ENCODE measurements at regions not wholly inside any gene's neighbourhood (a gene's known extent, or its start where the extent isn't known, plus 50 kb on each side); places are given as distances from the start of the nearest gene placed in this dataset.
A peak's percentile ranks its signal among the peaks of the same experiment; 100 is the strongest.

DNA sequence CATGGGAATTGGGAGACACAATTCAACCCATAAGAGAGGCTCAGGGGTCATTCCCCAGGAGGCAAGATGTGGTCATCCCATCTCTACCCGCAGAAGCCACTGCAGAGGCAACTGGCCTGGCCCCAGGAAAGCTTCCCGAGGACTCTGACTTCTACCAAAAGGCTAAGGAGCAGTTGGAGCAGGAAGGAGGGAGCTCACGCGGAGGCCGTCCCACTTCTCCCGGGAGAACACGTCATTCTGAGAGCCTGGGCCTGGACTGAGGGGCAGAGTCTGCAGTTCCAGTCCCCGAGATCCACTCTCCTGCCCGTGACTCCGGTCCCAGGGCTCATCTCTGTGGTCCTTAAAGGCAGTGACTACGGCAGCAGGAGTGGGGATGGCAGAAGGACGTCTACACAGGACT, 69.0 kb upstream of the TAF1B start:
- no peaks in the 10 kb centered on the region for H3K36me3 Mint-ChIP-seq (ENCODE audit: low read depth)
- no peaks in the 10 kb centered on the region for H3K27me3 Mint-ChIP-seq
- ATAC-seq (replicated peaks), result no peak
- H3K27ac Mint-ChIP-seq, result no peak overlapping the region
- H3K9me3 Mint-ChIP-seq, result no peaks in the 10 kb centered on the region
- no peak overlapping the region for H3K4me3 Mint-ChIP-seq
- H3K4me1 Mint-ChIP-seq, result peaks cover 28% of the 10 kb centered on the region

DNA sequence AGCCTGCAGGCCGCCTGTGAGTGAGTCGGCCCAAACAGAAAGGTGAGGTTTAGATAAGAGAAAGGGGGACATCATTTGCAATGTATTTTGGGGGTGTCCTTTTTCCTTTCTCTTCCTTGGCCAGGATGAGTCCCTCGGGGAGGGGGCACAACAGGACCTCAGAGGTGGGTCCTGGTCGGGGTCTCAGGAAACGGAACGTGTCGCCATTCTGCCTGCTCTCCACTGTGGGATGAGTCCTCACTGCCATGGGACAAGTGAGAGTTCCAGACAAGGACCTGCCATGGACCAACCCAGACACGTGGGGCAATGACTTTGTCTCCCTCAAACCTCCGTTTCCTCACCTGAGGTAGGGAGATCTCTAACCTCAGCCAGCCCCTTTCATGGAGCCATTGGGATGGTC, 67.9 kb upstream of the TAF1B start:
- Mint-ChIP-seq H3K27me3 (no peaks in the 10 kb centered on the region), H3K36me3 (ENCODE audit: low read depth) (no peaks in the 10 kb centered on the region), H3K4me1 (peaks cover 32% of the 10 kb centered on the region), H3K27ac (no peak overlapping the region), H3K4me3 (no peak overlapping the region), H3K9me3 (no peaks in the 10 kb centered on the region)
- no peak for ATAC-seq (replicated peaks)

DNA sequence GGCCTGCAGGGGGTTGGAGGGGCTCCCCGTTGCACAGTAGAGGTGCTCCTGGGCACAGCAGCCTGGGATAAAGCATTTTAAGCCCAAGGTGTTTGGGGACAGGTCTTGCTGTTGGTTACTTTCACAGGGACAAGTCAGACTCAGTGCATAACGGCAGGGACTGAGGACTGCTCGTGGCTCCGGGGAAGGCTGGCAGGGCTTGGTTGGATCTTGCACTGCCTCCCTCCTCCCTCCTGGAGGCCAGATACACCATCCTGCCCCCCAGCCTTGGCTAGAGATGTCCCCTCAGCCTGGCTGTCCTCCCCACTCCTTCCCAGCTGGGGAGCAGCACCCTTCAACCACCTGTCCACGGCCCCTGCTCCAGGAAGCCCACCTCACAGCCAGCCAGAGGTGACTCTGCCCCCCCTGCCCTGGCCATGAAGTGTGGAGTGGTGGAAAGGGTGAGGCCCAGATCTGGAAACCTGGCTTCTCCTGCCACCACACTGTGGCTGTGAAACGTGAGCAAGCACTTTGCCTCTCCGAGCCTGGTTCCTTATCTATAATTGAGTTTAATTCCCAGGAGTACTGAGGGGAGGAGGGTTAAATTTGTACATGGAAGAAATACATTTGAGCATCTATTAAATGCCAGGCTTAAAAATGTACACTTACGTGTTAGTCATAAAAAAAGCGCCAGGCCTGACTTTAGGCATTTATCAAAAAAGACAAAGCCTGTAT, 67.1 kb upstream of the TAF1B start:
- H3K36me3 Mint-ChIP-seq (ENCODE audit: low read depth), result no peaks in the 10 kb centered on the region
- ATAC-seq (replicated peaks), result no peak
- H3K27me3 Mint-ChIP-seq, result no peaks in the 10 kb centered on the region
- H3K9me3 Mint-ChIP-seq, result no peaks in the 10 kb centered on the region
- H3K4me3 Mint-ChIP-seq, result no peak overlapping the region
- H3K27ac Mint-ChIP-seq, result no peak overlapping the region
- H3K4me1 Mint-ChIP-seq, result peaks cover 33% of the 10 kb centered on the region

DNA sequence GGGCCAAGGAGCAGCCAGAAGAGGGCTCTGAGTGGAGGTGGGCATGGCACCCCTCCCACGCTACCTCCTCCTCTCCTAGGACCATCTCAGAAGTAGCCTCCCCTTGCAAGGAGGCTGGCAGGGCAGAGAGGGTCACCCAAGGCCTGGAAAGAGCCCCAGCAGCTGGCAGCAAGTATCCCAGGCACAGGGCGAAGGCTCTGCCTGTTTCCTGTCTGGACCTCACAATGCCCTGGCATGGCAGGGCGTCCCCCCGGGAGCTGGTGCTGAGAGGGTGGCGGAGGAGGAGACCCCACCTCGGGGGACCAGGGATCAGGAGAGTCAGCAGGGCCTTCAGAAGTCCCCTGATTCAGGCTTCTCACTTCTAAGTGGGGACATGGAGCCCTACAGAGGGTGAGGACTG, 66.2 kb upstream of the TAF1B start:
- no peaks in the 10 kb centered on the region for H3K27me3 Mint-ChIP-seq
- peaks cover 4% of the 10 kb centered on the region for H3K36me3 Mint-ChIP-seq (ENCODE audit: low read depth)
- no peak overlapping the region for H3K4me3 Mint-ChIP-seq
- no peak overlapping the region for H3K27ac Mint-ChIP-seq
- no peak for ATAC-seq (replicated peaks)
- H3K9me3 Mint-ChIP-seq, result no peaks in the 10 kb centered on the region
- peaks cover 37% of the 10 kb centered on the region for H3K4me1 Mint-ChIP-seq

DNA sequence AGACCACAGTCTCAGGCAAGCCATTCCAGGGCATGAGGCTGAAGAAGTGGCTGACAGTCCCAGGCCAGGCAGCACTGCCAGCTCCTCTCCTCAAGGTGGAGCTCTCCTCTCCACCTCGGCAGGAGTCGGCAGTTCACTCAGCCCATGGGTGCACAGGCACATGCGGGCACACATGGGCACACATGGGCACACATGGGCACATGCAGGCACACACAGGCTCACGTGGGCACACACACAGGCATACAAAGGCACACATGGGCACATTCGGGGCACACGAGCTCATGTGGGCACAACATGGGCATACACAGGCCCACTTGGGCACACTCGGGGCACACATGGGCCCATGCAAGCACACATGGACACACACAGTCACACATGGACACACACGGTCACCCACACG, 65.3 kb upstream of the TAF1B start:
- Mint-ChIP-seq H3K9me3 (no peaks in the 10 kb centered on the region), H3K4me3 (peak overlapping the region; percentile 81), H3K27ac (peak overlapping the region; percentile 12), H3K36me3 (ENCODE audit: low read depth) (peaks cover 6% of the 10 kb centered on the region), H3K27me3 (no peaks in the 10 kb centered on the region), H3K4me1 (peaks cover 44% of the 10 kb centered on the region)
- no peak for ATAC-seq (replicated peaks)

DNA sequence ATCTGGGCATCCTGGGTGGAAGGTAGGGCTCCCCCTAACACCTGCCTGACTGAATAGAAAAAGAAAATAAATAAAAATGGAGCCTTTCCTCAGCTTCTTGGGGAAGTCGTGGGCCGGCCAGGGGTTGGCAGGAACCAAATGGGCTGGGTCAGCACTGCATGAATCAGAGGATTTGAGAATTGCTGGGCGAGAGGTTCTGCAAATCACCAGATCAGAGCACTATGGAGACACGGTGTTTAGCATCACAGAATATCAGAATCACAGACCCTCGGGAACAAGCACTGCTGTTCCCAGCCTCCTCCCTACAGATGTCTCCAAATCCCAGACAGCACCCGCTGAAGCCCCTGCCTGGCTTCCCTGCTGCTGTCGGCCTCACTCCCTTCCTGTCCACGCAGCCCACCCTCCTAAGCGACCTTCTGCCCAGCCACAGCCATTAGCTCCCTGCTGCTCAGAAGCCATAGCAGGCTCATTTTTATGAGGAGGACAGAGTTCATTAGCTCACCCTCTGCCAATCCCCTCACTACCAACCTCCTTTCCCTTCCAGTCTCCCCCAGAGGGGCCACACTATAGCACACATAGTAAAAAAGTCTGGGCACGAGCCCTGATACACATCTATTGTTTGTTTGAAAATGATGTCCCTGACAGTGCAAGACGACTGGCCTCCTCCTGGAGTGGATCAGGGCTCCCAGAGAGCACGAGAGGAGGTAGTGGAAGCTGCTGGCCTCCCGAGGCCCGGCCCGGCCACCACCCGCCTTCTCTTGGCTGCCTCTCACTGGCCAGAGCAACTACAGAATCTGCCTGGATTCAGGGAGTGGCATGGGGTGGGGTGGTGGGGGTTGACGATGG, 64.6 kb upstream of the TAF1B start:
- no peak for ATAC-seq (replicated peaks)
- peak overlapping the region; percentile 12 for H3K27ac Mint-ChIP-seq
- H3K4me3 Mint-ChIP-seq, result peak overlapping the region; percentile 81

DNA sequence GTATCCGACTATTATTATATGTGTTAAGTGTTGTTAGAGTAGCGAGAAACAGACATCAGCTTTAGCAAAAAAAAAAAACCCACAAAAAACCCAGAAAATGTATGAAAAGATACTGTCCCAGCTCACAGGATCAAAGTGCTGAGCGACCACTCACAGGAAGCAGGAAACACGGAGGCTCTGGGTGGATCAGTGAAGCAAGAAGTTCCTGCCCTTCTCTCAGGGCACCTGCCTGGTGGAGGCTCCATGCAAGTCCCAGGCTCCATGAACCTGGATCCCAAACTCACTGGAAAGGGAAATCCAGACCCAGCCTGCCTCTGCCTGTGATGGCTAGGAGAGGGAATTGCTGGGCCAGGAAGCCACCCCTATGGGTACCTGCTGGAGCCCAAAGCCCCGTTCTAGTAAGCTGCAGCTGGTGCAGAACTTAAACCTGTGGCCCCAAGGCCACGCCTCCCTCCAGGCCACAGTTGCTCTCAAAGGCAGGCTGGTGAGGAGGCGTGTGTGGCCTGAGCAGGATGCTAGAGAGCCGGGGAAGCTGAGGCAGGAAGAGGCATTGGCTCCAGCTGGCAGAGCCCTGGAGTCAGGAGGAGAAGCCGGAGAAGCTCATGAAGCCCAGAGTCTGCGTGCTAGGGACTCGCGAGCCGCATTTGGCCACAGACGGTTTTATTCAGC, 63.5 kb upstream of the TAF1B start:
- ATAC-seq (replicated peaks), result peak; percentile 67
- peaks cover 6% of the 10 kb centered on the region for H3K36me3 Mint-ChIP-seq (ENCODE audit: low read depth)
- peaks cover 54% of the 10 kb centered on the region for H3K4me1 Mint-ChIP-seq

More for the DNA sequence above, 64.6 kb upstream of the TAF1B start:
- Mint-ChIP-seq H3K4me1 (peaks cover 49% of the 10 kb centered on the region), H3K27me3 (no peaks in the 10 kb centered on the region), H3K9me3 (no peaks in the 10 kb centered on the region), H3K36me3 (ENCODE audit: low read depth) (peaks cover 6% of the 10 kb centered on the region)

DNA sequence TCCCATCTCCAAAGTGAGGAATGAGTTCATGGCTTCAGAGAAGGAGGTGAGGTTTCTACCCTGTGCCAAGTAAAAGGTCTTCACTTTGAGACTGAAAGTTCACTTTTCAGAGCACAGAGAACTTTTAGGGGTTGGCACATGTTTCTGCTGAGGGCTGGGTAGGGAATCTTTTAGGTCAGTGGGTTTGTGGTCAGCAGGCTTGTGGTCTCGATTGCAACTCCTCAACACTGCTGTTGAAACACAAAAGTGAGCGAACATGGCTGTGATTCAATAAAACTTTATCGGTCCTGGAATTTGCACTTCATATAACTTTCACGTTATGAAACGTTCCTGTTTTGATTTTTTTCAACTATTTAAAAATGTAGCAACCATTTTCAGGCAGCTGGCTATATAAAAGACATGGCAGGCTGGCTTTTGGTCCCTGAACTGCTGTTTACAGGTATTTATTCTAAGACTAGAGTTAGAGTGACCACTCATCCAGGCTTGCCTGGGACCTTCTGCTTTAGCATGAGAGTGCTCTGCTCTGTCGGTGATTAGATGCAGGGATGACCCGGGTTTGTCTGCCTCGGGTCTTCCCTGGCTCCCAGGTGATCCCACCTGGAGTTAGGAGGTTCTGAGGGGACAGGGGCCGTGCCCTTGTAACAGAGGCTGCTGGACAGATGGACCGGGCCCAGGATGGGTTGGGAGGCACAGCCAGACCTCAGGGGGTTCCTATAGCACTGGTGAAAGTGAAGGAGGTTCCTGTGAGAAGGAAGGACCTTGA, 62.7 kb upstream of the TAF1B start:
- Mint-ChIP-seq H3K9me3 (peaks cover 5% of the 10 kb centered on the region), H3K27ac (peak overlapping the region; percentile 96), H3K27me3 (no peaks in the 10 kb centered on the region), H3K4me1 (peaks cover 56% of the 10 kb centered on the region), H3K4me3 (peak overlapping the region; percentile 81), H3K36me3 (ENCODE audit: low read depth) (peaks cover 6% of the 10 kb centered on the region)
- ATAC-seq (replicated peaks), result peak; percentile 61

More for the DNA sequence above, 63.5 kb upstream of the TAF1B start:
- Mint-ChIP-seq H3K4me3 (peak overlapping the region; percentile 81), H3K27me3 (no peaks in the 10 kb centered on the region), H3K27ac (peak overlapping the region; percentile 96), H3K9me3 (peaks cover 5% of the 10 kb centered on the region)

DNA sequence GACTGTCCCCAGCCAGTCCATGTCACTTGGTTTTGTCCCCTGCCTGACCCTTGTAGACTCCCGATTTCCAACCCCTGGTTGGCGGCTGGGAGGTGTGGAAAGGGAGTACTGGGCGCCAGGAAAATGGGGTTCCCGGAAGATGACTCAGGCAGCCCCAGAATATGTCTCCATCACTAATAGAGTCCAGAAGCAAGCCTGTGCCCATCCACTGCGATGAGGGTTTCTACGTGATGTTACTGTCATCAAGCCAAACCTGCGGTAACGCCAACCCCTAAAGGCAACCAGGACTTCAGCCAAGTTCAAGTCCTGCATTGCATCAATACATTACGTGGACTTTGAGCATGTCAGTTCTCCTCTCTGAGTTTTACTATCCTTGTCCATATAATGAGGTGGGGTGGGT, 62.0 kb upstream of the TAF1B start:
- Mint-ChIP-seq H3K4me3 (peak overlapping the region; percentile 81), H3K9me3 (peaks cover 5% of the 10 kb centered on the region), H3K36me3 (ENCODE audit: low read depth) (peaks cover 6% of the 10 kb centered on the region), H3K27me3 (no peaks in the 10 kb centered on the region), H3K27ac (peak overlapping the region; percentile 96), H3K4me1 (peaks cover 56% of the 10 kb centered on the region)
- no peak for ATAC-seq (replicated peaks)

DNA sequence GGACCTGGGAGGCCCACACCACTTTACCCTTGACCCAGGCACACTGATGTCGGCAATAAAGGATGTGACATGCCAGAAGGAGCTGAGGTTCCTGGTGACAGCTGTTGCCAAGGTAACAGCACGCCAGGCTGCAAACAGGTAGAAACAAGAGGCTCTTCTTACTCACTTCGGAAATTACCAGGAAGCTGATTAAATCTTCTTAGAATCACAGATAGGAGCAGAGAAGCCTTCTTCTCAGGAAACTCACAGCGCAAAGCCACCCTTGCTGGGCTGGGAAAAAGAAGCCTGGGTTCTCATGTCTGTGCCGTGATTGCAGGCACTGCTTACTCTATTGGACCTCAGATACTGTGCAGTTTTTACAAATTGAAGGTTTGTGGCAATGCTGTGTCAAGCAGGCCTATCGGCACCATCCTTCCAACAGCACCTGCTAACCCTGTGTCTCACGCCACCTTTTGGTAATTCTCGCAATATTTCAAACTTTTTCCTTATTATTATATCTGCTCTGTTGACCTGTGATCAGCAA, 61.0 kb upstream of the TAF1B start:
- H3K27ac Mint-ChIP-seq, result peak overlapping the region; percentile 96
- peaks cover 6% of the 10 kb centered on the region for H3K36me3 Mint-ChIP-seq (ENCODE audit: low read depth)
- H3K27me3 Mint-ChIP-seq, result no peaks in the 10 kb centered on the region
- H3K4me3 Mint-ChIP-seq, result peak overlapping the region; percentile 81
- ATAC-seq (replicated peaks), result peak; percentile 82
- peaks cover 52% of the 10 kb centered on the region for H3K4me1 Mint-ChIP-seq
- H3K9me3 Mint-ChIP-seq, result peaks cover 5% of the 10 kb centered on the region

DNA sequence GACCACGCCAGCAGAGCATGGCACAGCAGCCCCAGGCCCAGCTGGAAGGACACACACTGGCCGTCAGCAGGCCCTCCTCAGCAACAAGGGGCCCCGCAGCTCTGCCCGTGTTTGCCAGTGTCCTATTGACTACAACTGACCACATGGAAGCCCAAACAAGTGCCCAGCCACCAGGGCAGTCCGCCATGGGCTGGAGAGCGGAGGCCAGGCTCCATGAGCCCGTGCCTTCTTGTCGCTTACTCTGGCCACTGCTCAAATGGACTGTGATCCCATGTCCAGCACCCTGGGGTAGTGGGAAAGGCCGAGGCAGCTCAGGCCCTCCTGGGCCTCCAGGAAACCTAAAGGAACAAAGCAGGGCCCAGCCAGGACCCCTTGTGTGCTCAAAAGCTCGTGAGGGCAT, 53.9 kb upstream of the TAF1B start:
- H3K36me3 Mint-ChIP-seq (ENCODE audit: low read depth), result no peaks in the 10 kb centered on the region
- H3K4me3 Mint-ChIP-seq, result no peak overlapping the region
- H3K4me1 Mint-ChIP-seq, result peaks cover 11% of the 10 kb centered on the region
- peaks cover 4% of the 10 kb centered on the region for H3K9me3 Mint-ChIP-seq
- ATAC-seq (replicated peaks), result no peak
- no peaks in the 10 kb centered on the region for H3K27me3 Mint-ChIP-seq
- H3K27ac Mint-ChIP-seq, result peak overlapping the region; percentile 22

DNA sequence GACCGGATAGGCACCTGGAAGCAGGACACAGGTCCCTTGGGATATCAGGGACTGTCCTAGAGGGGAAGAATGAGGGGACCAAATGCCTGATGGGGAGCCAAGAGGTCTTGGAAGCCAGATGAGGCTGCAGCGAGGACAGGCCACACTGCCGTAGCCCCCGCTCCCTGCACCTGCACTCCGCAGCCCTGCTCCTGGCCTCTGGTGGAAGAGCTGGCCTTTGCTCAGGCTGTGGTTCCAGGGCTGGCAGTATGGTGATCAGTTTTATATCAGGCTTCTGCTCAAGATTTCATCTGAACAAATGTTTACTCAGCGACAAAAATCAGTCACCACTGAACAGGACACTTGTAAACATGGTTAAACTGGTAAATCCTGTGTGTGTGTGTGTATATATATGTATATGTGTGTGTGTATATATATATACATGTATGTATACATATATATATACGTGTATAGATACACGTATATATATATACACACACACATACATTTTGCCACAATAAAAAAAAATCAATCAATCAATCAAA, 52.5 kb upstream of the TAF1B start:
- Mint-ChIP-seq H3K36me3 (ENCODE audit: low read depth) (no peaks in the 10 kb centered on the region), H3K4me1 (peaks cover 8% of the 10 kb centered on the region), H3K9me3 (no peaks in the 10 kb centered on the region), H3K27ac (peak overlapping the region; percentile 78), H3K4me3 (no peak overlapping the region), H3K27me3 (no peaks in the 10 kb centered on the region)
- no peak for ATAC-seq (replicated peaks)

DNA sequence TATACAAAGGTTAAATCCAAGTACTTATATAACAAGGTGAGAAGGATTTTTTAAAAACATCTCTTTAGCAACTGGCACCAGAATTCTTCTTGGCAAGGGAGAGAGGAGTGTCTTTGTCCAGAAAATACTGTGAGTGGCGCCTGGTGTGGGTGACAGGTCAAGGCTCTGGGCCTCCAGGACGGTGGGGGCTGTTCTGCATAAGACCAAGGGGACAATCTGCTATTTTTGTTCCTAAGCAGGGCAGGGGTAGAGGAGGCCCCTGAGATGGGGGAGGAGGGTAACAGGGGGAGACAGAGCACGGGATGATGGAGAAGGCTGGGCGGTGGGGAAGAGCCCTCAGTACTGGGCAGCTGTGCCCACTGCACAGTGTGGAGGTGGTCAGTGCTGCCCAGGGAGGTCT, 51.6 kb upstream of the TAF1B start:
- Mint-ChIP-seq H3K36me3 (ENCODE audit: low read depth) (no peaks in the 10 kb centered on the region), H3K27ac (peak overlapping the region; percentile 78), H3K4me1 (peaks cover 8% of the 10 kb centered on the region), H3K9me3 (no peaks in the 10 kb centered on the region), H3K4me3 (no peak overlapping the region), H3K27me3 (no peaks in the 10 kb centered on the region)
- ATAC-seq (replicated peaks), result no peak
